Esophagus muscularis mucosa (tissue), 4 donors: ENCODE measurements at regions not wholly inside any gene's neighbourhood (a gene's known extent, or its start where the extent isn't known, plus 50 kb on each side); places are given as distances from the start of the nearest gene placed in this dataset.
A peak's percentile ranks its signal among the peaks of the same experiment; 100 is the strongest.

Source experiments
- DNase-seq: peaks from one replicate; pipeline ENCODE4 v3.0.0-alpha.2; 2017; ENCODE audit errors: extremely low spot score
- H3K27ac ChIP-seq, 4 donors: fragments of 200-600 bp; sonication (generic); replicated peaks in 1 of 4; 1 replicate in 3 of 4; 2 replicates in 1 of 4; pipeline ENCODE4 v1.5.1; 2016 to 2019; ENCODE audit warnings: mild to moderate bottlenecking in 1 of 4
- H3K27me3 ChIP-seq, 4 donors: fragments of 200-600 bp; sonication (generic); one replicate each; pipeline versions ENCODE4 v1.5.1 to v1.6.0; 2016 to 2019
- H3K36me3 ChIP-seq, 4 donors: fragments of 200-600 bp; sonication (generic); one replicate each; pipeline ENCODE4 v1.5.1; 2016 to 2019
- H3K4me1 ChIP-seq, 4 donors: fragments of 200-600 bp; sonication (generic); one replicate each; pipeline ENCODE4 v1.5.1; 2016 to 2019
- H3K4me3 ChIP-seq, 4 donors: fragments of 200-600 bp; sonication (generic); 1 replicate in 2 of 4; 2 replicates in 2 of 4; pipeline ENCODE4 v1.5.1; 2016 to 2019; ENCODE audit warnings: mild to moderate bottlenecking in 4 of 4, moderate library complexity in 1 of 4
- H3K9me3 ChIP-seq, 4 donors: fragments of 200-600 bp; sonication (generic); 1 replicate in 3 of 4; 2 replicates in 1 of 4; pipeline ENCODE4 v1.5.1; 2016 to 2019
- CTCF ChIP-seq, 3 experiments: fragments of 200-600 bp in 2 of 3; fragments of 450-650 bp in 1 of 3; sonication (generic) in 2 of 3; IDR thresholded peaks; one replicate each; pipeline ENCODE4 v1.5.1; 2017 to 2019; ENCODE audit warnings: antibody characterized with exemption in 3 of 3, mild to moderate bottlenecking in 2 of 3, moderate library complexity in 1 of 3
- EP300 ChIP-seq: sonication (generic); formaldehyde crosslinking; IDR thresholded peaks from one replicate; pipeline ENCODE4 v1.6.1; 2017; ENCODE audit warnings: antibody characterized with exemption
- POLR2A ChIP-seq: fragments of 450-650 bp; IDR thresholded peaks from one replicate; pipeline ENCODE4 v1.6.1; 2017; ENCODE audit warnings: antibody characterized with exemption, moderate library complexity, mild to moderate bottlenecking, low read depth
- POLR2AphosphoS5 ChIP-seq, 2 donors: sonication (generic); formaldehyde crosslinking; IDR thresholded peaks; one replicate each; pipeline ENCODE4 v1.6.1; 2017; ENCODE audit warnings: antibody characterized with exemption in 2 of 2
- WGBS: methylation state at CpG from one replicate; pipeline ENCODE4 v1.1.5; 2018; 5-methylcytosine and 5-hydroxymethylcytosine counted together
- intact Hi-C: fragments of 100-400 bp; cut with DNase I; formaldehyde crosslinking; loops from one replicate; pipeline ENCODE4 v1.15.1; 2023

DNA sequence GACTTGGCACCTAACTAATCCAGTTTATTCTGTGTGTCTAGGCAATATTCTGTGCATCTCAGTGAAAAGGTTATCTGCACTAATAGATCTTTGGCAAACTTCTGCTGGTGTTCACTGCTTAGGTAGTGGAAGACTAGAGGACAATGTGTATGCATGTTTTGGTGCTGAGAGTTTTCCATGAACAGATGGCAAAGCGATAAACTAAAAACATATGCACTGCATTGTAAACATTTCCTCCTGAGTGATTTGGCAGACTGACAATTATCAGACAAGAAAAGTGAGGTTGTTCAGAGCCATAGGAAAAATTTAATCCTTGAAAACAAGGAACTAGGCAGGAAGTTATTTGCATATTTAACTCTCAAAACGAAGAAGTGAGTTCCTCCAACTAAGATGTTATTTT is 400.4 kb downstream of the ATP23 start:
- H3K27me3 ChIP-seq = no peaks in the 10 kb centered on the region
- 53% methylated on average over 2 of the region's 2 CpGs for WGBS
- DNase-seq = no peak
- no peaks in the 10 kb centered on the region for H3K9me3 ChIP-seq
- H3K4me3 ChIP-seq = no peak overlapping the region
- peaks cover 0 to 14% (median 7%) of the 10 kb centered on the region in 4 donors for H3K4me1 ChIP-seq
- no peaks in the 10 kb centered on the region for H3K36me3 ChIP-seq
- intact Hi-C loops = loop anchor here (10.0 kb wide), 4 partner anchors 193 to 823 kb away; no protein-coding TSS in a partner anchor
- no peak overlapping the region for H3K27ac ChIP-seq
- TF ChIP-seq POLR2A = no peak
- no peak for TF ChIP-seq CTCF (IDR thresholded peaks at IDR 0.05)
- no peak for TF ChIP-seq POLR2AphosphoS5 (IDR thresholded peaks at IDR 0.05)
- TF ChIP-seq EP300 = no peak

DNA sequence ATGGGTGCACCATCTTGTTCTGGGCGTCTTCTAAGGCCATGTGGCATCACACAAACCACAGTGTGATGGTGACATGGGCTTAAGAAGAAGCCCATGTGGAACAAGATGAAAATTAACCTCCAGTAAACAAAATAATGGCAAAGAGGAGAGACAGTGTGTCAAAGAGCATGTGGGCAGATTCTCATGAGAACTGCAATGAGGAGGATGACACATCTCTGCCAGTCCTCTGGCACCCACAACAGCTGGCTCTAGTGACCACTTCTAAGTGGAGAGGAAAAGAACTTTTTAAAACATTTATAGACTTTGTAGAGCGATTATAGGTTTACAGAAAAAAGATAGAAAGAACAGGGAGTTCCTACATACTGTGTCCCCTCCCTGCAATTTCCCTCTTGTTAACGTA is 401.4 kb downstream of the ATP23 start:
- intact Hi-C loops = loop anchor here (10.0 kb wide), 4 partner anchors 192 to 822 kb away; no protein-coding TSS in a partner anchor
- Histone ChIP-seq H3K9me3 (no peaks in the 10 kb centered on the region), H3K4me1 (peaks cover 0 to 8% (median 5%) of the 10 kb centered on the region in 4 donors), H3K4me3 (no peak overlapping the region), H3K27ac (no peak overlapping the region), H3K27me3 (no peaks in the 10 kb centered on the region), H3K36me3 (no peaks in the 10 kb centered on the region)
- TF ChIP-seq EP300 = no peak
- DNase-seq = no peak
- 80% methylated on average over 3 of the region's 3 CpGs for WGBS

- no peaks in the 10 kb centered on the region for H3K27me3 ChIP-seq
- peaks cover 0 to 8% (median 5%) of the 10 kb centered on the region in 4 donors for H3K4me1 ChIP-seq
- 21% methylated on average over 7 of the region's 7 CpGs for WGBS
- intact Hi-C loops = loop anchor here (10.0 kb wide), 4 partner anchors 189 to 819 kb away; no protein-coding TSS in a partner anchor
- peaks cover 0 to 13% (median 2%) of the 10 kb centered on the region in 4 donors for H3K9me3 ChIP-seq
- H3K36me3 ChIP-seq = no peaks in the 10 kb centered on the region
- H3K4me3 ChIP-seq = no peak overlapping the region
- peak; percentile 82 to 86 (median 84) for TF ChIP-seq CTCF (IDR thresholded peaks at IDR 0.05)
- no peak for TF ChIP-seq POLR2AphosphoS5 (IDR thresholded peaks at IDR 0.05)
- no peak for DNase-seq
- no peak overlapping the region for H3K27ac ChIP-seq
Observed at GRCh38 chr12:58346032-58346632, 404.8 kb downstream of the ATP23 start.

DNA sequence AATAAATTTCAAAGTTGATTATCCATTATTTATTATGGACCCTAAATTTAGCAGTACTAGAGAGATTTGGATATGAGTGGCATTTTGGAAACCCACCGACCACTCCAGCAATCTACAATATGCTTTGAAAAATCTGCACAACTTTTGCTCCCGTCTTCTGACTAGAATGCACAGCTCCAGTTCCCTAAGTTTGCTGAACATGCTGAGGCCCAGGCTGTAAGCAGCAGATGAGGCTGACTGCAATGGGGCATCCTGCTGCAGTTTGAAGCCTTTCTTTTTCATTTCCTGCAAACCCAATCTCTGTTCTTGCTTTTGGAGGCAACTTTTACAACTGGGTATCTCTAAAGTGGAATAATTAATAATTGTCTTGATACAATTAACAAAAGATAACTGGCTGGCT is 405.8 kb downstream of the ATP23 start:
- intact Hi-C loops = loop anchor here (10.0 kb wide), 4 partner anchors 188 to 818 kb away; no protein-coding TSS in a partner anchor
- WGBS = 92% methylated on average over 2 of the region's 2 CpGs
- H3K27ac ChIP-seq = no peak overlapping the region
- peaks cover 0 to 13% (median 2%) of the 10 kb centered on the region in 4 donors for H3K9me3 ChIP-seq
- no peak for DNase-seq
- TF ChIP-seq CTCF (IDR thresholded peaks at IDR 0.05) (no peak), POLR2AphosphoS5 (IDR thresholded peaks at IDR 0.05) (no peak), EP300 (no peak), POLR2A (no peak)
- no peaks in the 10 kb centered on the region for H3K36me3 ChIP-seq
- H3K4me3 ChIP-seq = no peak overlapping the region
- H3K27me3 ChIP-seq = no peaks in the 10 kb centered on the region
- peaks cover 0 to 8% (median 5%) of the 10 kb centered on the region in 4 donors for H3K4me1 ChIP-seq

GRCh38 chr12:58347691-58348090 is 406.3 kb downstream of the ATP23 start:
- Histone ChIP-seq H3K27ac (no peak overlapping the region), H3K36me3 (no peaks in the 10 kb centered on the region), H3K9me3 (peaks cover 0 to 13% (median 2%) of the 10 kb centered on the region in 4 donors), H3K4me3 (no peak overlapping the region), H3K4me1 (peaks cover 0 to 8% (median 5%) of the 10 kb centered on the region in 4 donors), H3K27me3 (no peaks in the 10 kb centered on the region)
- DNase-seq = no peak
- intact Hi-C loops = loop anchor here (10.0 kb wide), 4 partner anchors 187 to 817 kb away; no protein-coding TSS in a partner anchor
- 78% methylated on average over 2 of the region's 2 CpGs for WGBS
- no peak for TF ChIP-seq POLR2A
- no peak for TF ChIP-seq POLR2AphosphoS5 (IDR thresholded peaks at IDR 0.05)
- TF ChIP-seq EP300 = no peak
- no peak for TF ChIP-seq CTCF (IDR thresholded peaks at IDR 0.05)
